Fibroblast of lung (primary cell): ENCODE measurements at regions not wholly inside any gene's neighbourhood (a gene's known extent, or its start where the extent isn't known, plus 50 kb on each side); places are given as distances from the start of the nearest gene placed in this dataset.

Source experiments
- CTCF ChIP-seq, 2 donors: IDR thresholded peaks in 1 of 2; conservative IDR thresholded peaks in 1 of 2; 1 replicate in 1 of 2; 2 replicates in 1 of 2; pipeline ENCODE4 v1.5.1; 2011 to 2012; ENCODE audit warnings: low read length in 2 of 2, control low read depth in 1 of 2, inconsistent platforms in 1 of 2, low read depth in 1 of 2, mild to moderate bottlenecking in 1 of 2
- EZH2 ChIP-seq: IDR thresholded peaks from 2 replicates; pipeline ENCODE4 v1.5.1; 2012; ENCODE audit warnings: low read length, control low read depth, mild to moderate bottlenecking; ENCODE audit errors: missing control alignments

DNA sequence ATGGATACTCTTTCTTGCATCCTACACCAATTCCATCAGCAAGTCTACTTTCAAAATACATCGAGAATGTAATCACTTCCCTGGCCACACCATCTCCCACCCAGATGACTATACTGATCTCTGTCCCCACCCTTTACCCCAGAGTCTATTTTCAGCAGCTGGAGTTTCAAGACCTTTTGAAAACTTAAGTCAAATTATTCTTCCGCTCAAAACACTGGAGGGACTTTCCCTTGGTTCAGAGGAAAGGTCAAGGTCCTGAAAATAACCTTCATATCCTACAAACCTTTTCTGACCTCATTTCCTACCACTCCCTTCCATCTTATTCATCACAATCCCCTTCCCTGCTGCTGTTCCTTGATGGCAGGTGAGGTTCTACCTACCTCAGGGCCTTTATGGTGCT is 58.8 kb upstream of the LYPD6 start:
- TF ChIP-seq CTCF (conservative IDR thresholded peaks at IDR 0.05 in 1 of 2, IDR thresholded peaks at IDR 0.05 in 1 of 2; ENCODE audit: low read depth in 1 of 2, low read length in 2 of 2), result no peak
- no peak for TF ChIP-seq EZH2
